ENCODE measurements at regions not wholly inside any gene's neighbourhood (a gene's known extent, or its start where the extent isn't known, plus 50 kb on each side); places are given as distances from the start of the nearest gene placed in this dataset.

DNA sequence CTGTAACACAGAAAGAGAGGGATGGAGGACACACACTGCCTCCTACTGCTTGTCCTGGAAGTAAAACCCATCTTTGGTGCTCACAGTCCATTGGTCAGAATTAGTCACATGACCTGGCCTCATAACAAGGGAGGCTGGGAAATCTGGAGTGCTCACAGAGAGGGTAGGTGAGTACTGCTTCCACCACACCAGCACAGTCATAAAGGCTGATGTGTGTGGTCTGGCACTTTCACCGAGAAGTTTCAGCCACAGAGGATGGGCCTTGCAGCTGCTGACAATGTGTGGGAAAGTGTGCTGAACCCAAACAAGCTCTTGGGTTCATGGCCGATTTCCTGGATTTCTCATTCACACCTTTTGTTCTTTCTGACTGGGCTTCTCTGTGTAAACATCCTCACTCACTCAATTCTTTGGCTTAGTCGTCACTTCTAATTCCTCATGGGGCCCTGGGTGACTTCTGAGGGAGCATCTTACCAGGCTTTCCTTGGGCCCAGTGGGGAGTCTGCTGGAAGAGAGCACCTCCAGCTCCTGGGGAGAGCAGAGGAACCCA lies 100.7 kb downstream of the ASB7 start:
- intact Hi-C loops (cut with DNase I): no loop called here

DNA sequence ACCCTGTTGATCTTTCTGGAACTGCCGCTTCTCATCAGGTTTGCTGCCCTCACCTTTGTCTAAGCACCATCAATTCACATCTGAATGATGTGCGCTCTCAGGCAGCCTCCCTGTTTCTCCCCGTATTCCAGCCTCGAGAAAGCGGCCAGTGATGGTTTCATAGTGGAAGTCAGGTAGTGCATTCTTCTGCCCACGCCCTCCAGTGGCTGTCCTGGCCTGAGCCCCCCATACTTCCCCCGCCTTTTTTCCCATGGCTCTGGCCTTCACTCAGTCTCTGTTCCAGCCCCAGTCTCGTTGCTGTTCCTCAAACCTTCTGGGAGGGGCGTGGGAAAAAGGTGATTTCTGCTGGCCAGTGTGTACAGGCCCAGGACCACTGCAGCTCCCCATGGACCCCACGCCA lies 101.3 kb downstream of the ASB7 start:
- intact Hi-C loops (cut with DNase I): no loop called here
- peak in 1 of 42 donors; percentile 8 for DNase-seq

More for the DNA sequence above, 100.7 kb downstream of the ASB7 start:
- DNase-seq: no peak

DNA sequence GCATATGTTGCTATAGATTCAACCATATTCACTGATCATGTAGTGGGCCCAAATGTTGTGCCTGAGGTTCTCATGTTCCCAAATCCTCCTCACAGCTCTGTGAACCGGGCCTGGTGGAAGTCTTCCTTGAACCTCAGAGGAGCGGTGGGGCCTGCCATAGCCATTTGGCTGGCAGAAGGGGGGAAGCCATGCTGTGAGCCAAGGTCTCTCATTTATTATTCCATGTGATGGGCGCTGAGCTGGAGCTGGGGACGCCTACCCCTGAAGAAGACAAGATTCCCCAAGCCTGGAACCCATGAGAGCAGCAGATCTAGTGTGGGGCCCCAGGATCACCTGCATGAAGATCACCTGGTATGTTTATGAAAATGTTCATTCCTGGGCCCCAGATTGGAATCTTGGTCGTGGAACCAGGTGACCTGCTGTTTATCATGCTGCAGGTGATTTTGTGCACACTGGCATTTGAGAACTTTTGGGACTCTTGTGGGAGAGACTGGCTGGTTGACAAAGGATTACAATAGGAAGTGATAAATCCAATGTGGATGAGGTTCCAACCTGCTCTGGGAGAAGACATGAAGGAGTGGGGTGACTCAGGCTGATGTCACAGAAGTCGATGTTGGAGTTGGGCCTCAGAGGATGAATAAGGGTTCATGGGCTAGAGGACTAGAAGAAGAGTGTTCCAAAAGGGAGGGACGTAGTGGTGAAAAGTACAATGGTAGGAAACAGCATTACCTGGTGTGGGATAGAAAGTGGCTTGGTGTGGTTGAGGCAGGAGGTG lies 102.1 kb downstream of the ASB7 start:
- DNase-seq: peak in 2 of 42 donors; percentile 4 to 9
- intact Hi-C loops (cut with DNase I): no loop called here

DNA sequence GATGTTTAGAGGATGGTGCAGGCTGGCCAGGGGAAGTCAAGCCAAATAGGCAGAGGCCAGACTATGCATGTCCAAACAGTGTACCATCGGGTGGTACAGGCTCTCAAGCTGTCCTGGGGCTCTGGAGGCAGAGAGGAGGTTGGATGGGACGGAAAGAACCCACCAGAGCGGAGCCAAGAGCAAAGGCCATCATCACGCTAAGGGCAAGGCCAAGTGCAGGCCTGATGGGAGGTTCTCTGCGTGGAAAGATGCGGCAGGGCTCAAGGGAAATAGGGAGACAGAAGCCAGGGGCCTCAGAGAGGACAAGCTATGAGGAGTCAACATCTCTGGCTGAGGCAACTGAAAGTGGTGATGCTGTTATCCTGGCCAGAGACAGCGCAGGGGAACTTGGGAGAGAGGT lies 102.7 kb downstream of the ASB7 start:
- intact Hi-C loops (cut with DNase I): no loop called here

DNA sequence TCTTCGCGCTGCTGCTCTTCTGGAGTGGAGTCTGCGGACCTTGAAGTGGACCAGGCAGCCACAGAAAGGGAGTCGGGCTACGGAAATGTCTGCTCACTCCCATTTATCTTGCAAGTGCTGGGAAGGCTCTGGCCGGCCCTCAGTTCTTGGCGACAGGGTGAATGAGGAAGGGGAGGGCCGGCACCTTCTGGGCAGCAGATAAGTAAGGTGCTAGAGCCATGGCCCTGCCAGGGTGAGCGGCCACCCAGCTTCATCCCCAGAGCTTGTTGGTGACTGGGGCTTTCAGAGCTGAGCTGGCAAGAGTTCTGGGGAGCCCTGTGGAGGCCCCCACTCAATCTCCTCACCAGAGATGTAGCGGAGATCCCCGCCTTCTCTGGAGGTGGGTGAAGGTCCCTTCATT lies 103.5 kb downstream of the ASB7 start:
- intact Hi-C loops (cut with DNase I): no loop called here
- DNase-seq: peak in 2 of 42 donors; percentile 5 to 8

More for the DNA sequence above, 102.7 kb downstream of the ASB7 start:
- DNase-seq: peak in 2 of 42 donors; percentile 18 to 19

DNA sequence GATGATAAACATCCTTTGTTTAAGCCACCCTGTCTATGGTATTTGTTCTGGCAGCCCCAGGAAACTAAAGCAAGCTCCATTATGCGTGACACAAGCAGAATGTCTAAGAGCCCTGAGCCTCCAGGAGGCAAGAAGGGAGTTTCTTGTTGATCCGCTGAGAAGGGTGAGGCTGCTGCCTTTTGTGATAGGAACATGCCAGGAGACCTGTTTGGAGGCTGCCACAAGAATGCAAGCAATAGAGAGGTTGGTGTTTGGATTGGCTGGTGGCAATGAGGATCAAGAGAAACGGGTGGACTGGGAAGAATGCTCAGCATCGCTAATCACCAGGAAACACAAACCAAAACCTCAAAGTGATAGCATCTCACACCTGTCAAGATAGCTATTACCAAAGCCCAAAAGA lies 104.8 kb downstream of the ASB7 start:
- intact Hi-C loops (cut with DNase I): no loop called here
- DNase-seq: no peak

DNA sequence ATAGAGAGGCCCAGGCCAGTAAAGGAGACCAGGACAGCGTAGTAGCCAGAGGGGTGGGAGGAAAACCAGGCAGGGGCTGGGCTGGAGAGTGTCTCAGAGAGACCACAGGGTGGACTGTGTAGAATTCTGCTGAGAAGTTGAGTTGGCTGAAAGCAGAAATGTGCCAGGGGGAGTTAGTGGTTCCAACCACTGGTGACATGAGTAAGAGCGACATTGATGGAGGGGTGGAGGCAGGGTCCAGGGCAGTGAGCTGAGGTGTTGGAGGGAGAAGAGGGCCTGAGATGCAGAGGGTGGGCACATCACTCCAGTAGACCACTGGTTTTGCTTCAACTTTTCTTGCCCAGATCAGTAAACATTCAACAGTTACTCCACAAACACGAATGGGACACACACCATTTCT lies 106.5 kb downstream of the ASB7 start:
- DNase-seq: no peak
- intact Hi-C loops (cut with DNase I): no loop called here

DNA sequence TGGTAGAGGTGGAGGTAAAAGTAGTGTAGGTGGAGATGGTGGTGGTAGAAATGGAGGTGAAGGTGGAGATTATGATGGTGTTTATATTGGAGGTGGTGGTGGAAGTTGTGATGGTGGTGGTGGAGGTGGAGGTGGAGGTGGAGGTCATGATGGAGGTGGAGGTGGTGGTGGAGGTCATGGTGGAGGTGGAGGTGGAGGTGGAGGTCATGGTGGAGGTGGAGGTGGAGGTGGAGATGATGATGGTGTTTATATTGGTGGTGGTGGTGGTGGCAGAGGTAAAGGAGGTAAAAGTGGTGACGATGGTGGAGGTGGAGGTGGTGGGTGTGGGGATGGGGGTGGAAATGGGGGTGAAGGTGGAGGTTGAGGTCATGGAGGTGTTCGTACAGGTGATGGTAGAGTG lies 107.8 kb downstream of the ASB7 start:
- DNase-seq: no peak
- intact Hi-C loops (cut with DNase I): no loop called here

DNA sequence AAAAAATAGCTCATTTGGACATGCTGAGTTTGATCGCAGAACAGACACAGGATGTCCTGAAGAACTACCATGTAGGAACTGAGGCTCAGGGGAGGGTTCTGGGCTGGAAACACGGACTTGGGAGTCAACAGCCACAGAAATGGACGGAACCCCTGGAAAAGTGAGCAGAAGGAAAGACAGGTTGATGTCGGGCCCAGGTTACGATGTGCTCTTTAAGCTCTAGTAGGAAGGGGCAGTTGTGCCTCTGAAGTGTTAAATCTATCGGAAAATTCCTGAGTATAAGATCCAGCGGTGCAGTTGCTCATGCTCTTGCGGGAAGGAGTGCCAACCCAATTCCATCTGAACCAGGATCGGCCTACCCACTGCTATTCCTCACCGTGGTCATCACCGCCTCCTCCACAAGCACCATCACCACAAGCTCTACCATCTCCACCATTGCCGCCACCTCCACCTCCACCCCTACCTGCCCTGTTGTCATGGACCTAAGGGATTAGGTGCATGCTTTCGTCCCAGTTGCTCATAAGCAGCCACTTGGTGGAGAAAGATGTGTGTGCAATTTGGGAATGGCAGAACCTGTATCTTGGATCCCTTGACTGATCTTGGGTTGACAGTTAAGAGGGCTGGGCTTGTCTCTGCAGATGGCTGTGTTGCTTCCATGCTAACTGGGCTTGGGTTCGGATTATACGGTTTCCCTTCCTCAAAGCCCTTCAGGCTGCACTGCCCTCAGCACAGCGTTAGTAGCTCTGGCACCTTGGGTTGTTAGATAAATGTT lies 108.5 kb downstream of the ASB7 start:
- peak in 1 of 42 donors; percentile 16 for DNase-seq
- intact Hi-C loops (cut with DNase I): no loop called here

DNA sequence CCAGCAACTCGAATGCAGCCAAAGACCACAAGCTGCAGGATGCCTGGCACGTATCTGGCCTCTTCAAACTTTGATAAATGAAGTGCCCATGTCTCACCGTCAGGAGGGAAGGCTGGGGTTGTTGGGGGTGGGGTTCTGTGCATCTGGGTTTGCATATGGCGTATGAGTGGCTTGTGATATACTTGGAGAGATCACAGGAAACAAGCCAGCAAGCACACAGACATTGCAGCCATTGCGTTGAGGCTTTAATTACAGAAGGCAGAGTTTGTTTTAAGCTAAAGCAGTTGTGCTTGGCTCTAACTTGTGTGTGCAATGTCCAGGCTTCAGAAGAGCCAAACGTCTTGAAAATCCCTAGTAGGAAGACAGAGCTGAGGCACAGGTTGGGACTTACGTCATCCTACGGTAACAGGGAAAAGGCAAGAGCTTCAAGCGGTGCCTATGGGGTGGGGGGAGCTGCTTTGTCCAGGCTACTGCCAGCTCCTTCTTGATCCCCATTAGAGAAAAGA lies 109.2 kb downstream of the ASB7 start:
- DNase-seq: peak in 1 of 42 donors; percentile 1
- intact Hi-C loops (cut with DNase I): no loop called here

DNA sequence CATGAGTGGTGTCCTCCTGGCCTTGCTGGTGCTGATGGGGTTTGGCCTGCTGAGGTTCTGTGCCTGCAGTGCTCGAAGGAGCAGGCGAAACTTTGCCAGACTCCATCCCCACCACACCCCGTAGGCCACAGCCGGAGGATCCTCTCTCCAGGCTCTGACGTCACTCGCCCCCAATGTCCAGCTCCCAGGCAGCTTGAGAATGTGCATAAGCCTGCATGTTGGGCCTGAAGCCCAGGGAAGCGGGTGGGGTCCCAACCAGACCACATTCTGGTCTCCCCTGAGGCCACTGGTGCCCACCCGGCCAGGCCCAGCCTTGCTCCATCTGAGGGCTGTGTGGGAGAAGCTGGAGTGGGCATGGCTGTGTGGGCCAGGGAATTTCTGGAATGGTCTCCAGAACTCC lies 109.8 kb downstream of the ASB7 start:
- peak in 1 of 42 donors; percentile 23 for DNase-seq
- intact Hi-C loops (cut with DNase I): no loop called here

DNA sequence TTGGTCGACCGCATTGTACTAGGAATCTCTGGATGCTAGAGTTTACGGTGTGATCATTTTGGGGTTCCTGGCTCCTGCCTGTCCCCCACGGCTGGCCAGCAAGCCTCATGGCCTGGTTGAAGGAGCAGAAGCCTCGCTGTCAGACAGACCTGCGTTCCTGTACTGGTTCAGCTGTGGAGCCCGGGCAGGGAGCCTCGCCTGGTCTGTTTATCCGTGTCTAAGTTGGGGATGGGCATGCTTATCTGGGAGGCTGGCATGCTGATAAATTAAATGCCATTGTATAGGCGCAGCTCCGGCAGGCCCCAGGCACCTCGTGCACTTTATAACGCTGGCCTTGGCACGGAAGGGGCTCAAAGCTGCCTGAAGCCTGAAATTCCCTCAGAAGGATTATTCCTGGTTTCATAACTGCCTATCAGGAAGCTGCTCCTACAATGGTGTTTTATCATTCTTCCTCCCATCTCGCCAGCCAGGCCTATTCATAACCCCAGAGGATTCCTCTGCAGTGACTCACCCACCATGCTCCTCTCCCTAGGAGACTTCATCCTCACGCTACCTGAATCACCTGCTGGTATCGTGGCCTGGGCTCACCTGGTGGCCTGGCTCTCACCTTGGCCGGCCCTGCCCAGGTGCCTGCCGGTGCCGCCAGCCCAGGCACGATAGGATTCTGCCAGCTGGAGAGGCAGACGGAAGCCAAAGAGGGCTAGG lies 110.9 kb downstream of the ASB7 start:
- peak in 2 of 42 donors; percentile 23 to 30 for DNase-seq
- intact Hi-C loops (cut with DNase I): no loop called here

DNA sequence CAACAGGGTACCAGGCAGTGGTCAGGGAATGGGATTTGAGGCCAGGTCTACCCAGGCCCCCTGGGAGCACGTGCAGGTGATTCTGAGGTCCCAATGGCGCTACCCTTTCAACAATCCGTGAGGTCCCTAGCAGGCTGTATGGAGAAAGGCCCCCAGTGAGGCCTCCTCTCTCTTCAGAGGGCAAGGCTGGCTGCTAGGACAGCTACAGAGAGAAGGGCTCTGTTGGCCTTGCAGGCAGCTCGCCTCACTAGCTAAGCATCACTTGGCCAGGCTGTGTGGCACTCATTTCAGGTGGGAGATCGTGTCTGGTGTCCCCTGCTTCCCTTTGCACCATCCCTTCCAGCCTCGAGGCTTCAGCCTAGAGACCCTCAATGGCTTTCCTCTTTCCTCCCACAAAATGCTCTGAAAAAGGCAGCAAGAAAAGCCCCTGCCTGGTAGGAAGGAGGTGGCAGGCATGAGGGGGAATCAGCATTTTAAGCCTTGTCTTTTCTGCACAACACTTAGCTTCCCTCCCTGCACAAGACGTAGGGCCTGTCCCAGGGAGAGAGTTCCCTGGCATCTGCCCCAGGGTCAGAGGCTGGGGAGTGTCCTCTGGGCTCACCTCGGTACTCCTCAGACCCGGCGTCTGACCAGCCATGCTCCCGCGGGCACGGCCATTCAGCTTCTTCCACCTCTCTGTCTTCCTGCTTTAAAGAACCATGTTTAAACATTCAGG lies 111.8 kb downstream of the ASB7 start:
- intact Hi-C loops (cut with DNase I): no loop called here
- peak in 2 of 42 donors; percentile 5 to 32 for DNase-seq

DNA sequence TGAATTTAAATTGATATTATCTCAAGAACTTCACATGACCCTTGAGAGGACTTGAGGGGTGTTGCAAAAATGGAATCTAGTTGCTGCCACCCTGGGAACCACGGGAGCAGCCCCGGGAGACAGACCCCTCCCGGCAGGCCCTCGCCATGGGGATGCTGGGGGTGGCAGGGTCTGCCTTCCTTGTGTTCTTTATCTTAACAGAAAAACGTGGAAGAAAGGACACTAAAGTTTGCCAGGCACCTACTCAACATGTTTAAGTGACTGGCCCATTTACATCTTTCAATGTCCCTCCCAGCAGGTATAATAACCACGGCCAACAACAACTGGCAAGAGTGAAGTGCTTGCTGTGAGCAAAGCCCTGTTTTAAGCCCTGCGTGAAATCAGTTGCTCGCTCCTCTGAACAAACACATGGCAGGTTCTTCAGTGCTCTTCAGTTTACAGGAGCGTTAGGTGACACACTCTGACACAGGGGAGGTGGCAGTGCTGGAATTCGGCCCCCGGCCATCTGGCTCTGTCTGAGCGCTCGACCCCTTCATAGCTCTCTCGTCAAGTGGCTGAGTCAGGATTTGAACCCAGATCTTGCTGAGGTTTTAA lies 112.5 kb downstream of the ASB7 start:
- DNase-seq: peak in 1 of 42 donors; percentile 6
- intact Hi-C loops (cut with DNase I): no loop called here

DNA sequence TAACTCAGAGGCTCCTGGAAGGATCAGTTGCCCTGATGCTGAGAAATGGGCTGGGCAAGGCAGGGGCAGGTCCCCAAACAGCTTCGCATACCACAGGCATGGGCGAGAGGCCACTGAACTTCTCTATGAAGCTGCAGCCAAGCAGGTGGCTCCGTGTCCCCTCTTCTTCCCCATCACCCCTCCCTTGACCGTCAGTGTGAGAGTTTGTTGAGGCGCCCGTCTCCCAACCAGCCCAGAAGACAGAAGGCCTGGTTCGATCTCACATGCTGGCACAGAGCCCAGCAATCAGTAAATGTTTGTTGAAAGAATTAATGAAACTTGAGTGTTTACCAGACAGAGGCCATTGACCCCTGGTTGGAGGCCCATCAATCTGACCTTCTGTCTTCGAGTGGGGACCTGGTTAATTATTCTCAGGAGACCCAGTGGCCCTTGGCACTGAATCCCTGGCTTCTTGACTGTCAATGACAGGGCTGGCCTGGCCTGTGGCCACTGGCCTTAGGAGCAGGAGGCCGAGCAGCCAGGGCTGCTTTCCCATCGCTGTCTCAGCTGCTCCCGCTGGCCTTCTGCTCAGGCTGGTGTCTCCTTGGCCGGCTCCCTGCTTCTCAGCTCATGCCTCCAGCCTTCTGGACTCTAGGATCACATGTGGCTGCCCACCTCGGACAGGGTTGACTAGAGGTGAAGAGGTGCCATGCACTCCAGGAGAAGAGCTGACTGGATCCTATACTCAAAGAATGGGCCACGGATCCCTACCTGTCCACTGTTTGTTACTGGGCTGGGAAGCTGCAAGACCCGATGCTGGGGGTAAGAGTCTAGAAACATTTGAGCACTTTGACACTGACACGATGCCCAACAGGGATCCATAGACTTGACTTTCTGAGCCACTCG lies 113.4 kb downstream of the ASB7 start:
- DNase-seq: peak in 2 of 42 donors; percentile 26 to 30
- intact Hi-C loops (cut with DNase I): no loop called here

DNA sequence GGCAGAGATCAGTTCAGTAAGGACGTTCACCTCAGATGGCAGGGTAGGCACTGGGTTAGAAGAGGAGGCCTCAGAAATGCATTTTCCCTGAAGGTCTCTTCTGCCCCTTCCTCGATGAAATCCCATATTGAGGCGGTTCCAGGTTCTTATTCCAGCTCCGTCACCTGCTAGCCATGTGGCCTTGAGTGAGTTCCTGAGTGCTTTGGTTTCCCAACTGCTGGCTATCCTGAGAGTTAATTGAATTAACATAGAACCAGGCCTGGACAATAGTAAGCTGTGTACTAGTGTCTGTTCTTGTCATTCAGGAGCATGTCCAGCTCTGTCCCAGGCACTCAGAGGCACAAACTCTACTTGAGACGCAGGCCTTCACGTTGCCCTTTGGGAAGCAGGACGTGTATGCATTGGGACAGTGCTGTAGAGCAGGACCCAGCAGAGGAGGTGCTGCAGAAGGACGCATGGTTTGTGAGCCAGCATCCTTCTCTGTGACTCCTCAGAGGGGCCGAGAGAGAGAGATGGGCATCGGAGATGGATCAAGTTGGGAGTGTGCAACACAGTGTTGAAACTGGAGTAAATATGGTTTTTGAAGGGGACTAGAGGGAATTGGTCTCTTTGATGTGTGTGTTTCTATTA lies 114.2 kb downstream of the ASB7 start:
- DNase-seq: peak in 1 of 42 donors; percentile 18
- intact Hi-C loops (cut with DNase I): no loop called here

DNA sequence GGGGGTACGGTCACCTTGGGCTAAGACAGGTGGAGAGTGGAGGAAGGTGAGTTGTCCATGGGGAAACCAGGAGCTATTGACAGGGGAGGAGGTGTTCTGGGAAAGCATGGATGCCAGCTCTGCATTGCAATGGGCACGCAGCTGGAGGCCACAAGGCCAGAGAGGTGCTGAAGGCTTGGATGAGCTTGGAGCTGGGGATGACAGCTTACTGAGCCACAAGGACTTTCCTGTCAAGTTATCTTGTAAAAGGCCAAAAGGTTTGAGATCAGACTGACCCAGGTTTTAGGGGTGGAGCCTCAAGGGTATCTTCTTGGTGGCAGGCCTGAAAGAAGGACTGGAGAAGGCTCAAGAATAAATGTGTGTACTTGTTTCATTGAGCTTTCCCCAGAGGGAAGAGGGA lies 115.2 kb downstream of the ASB7 start:
- DNase-seq: peak in 1 of 42 donors; percentile 34
- intact Hi-C loops (cut with DNase I): no loop called here

All from head of caudate nucleus (tissue), 42 donors.